GM12875 (cell line): ENCODE measurements at regions not wholly inside any gene's neighbourhood (a gene's known extent, or its start where the extent isn't known, plus 50 kb on each side); places are given as distances from the start of the nearest gene placed in this dataset.

ENCODE experiments used
- H3K4me3 ChIP-seq: one replicate; pipeline ENCODE4 v1.5.1; 2011; ENCODE audit warnings: low read depth, low read length, control low read depth
- TF ChIP-seq, protein P1 (sequence below): IDR thresholded peaks from 2 replicates; pipeline ENCODE4 v1.5.1; 2011; ENCODE audit warnings: low read depth, mild to moderate bottlenecking, control low read depth, inconsistent platforms, low read length, moderate library complexity, borderline replicate concordance; ENCODE audit not compliant: insufficient read depth

DNA sequence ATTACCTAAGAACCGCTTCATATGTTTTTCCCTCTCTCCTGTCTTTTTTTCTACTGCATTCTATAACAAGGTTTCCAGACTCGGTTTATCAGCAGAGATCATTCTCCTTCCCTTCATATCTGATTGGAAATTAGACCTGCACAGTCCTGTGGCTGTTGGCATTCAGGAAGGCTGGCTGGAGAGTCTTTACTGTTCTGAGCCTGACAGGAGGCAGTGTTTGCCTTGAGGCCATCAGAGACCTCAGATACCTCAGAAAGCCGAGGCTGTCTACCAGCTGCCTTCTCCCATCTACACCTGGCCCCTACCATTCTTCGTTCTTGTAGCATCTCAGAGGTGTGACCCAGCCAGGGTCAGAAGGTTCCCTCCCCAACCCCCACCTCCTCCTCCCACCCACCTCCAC is 182.0 kb downstream of the CAND1 start:
- H3K4me3 ChIP-seq, result no peak overlapping the region
- TF ChIP-seq, protein P1, sequence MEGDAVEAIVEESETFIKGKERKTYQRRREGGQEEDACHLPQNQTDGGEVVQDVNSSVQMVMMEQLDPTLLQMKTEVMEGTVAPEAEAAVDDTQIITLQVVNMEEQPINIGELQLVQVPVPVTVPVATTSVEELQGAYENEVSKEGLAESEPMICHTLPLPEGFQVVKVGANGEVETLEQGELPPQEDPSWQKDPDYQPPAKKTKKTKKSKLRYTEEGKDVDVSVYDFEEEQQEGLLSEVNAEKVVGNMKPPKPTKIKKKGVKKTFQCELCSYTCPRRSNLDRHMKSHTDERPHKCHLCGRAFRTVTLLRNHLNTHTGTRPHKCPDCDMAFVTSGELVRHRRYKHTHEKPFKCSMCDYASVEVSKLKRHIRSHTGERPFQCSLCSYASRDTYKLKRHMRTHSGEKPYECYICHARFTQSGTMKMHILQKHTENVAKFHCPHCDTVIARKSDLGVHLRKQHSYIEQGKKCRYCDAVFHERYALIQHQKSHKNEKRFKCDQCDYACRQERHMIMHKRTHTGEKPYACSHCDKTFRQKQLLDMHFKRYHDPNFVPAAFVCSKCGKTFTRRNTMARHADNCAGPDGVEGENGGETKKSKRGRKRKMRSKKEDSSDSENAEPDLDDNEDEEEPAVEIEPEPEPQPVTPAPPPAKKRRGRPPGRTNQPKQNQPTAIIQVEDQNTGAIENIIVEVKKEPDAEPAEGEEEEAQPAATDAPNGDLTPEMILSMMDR, result no peak

DNA sequence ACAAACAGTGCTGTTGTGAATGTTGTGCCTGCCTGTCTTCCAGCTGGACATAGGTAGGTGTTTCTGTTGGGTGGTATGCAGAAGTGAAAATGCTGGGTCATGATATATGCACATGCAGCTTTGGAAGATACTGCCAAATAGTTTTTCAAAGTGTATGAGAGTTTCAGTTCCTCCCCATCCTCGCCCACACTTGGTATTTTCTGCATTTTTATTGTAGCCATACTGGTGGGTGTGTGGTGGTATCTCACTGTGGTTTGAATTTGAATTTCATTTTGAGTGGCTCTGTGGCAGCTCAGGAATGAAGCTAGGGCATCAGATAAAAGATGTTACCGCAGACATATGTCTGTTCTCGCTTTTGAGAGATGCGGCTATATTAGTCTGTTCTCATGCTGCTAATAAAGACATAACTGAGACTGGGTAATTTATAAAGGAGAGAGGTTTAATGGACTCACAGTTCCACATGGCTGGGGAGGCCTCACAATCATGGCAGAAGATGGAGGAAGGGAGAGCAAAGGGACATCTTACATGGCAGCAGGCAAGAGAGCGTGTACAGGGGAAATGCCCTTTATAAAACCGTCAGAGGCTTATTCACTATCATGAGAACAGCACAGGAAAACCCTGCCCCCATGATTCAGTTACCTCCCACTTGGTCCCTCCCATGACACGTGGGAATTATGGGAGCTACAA is 183.1 kb downstream of the CAND1 start:
- no peak overlapping the region for H3K4me3 ChIP-seq
- TF ChIP-seq, protein P1, result no peak

DNA sequence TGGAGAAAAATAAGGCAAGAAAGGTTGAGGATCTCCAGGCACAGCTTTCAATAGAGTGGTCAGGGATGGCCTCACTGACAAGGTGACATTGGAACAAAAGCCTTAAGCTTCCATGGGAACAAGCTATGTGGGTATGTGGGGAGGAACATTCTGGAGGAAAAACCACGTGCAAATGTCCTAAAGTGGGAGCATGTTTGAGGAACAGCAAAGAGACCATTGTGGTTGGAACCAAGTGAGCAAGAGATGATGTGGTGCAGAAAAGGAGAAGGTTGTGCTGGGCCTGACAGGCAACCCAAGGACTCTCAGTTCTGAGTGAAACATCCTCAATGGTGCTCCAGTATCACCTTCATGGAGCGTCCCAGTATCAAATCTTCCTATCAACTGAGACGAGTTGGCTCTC is 184.0 kb downstream of the CAND1 start:
- no peak overlapping the region for H3K4me3 ChIP-seq

DNA sequence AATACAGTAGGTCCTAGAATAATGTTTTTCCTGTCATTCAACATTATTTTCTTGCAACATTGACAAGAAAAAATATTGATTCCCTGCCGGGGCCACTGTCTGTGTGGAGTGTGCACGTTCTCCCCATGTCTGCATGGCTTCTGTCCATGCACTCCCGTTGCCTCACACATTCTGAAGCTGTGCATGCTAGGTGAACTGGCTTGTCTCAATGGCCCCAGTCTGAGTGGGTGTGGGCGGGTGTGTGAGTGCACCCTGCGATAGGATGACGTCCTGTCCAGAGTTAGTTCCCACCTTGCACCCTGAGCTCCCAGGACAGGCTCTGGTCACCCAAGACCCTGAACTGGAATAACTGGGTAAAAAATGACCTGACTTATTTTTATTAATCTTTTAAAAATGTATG is 186.1 kb downstream of the CAND1 start:
- TF ChIP-seq, protein P1, result no peak

More for the DNA sequence above, 184.0 kb downstream of the CAND1 start:
- TF ChIP-seq, protein P1, result no peak

DNA sequence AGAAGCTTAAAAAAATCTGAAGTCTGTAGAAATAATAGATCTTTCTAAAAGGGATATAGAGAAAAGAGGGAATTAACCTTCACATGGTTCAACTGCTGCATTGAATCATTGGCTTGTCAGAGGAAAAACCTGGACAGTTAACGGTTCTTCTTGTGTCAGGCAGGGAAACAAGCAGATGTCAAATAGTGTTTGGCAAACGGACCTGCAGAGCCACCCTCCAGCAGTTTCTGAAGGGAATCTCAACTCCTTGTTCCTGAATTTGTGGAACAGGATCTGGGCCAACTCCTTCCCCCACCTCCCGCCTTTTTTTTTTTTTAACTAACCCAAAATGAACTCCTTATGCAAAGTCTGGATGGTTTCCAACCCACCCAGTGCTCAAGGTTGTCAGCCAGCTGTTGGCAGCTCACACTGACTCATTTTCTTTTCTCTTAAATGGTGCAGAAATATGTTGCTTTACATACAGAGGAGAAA is 187.3 kb downstream of the CAND1 start:
- TF ChIP-seq, protein P1, result no peak
- no peak overlapping the region for H3K4me3 ChIP-seq

More for the DNA sequence above, 186.1 kb downstream of the CAND1 start:
- no peak overlapping the region for H3K4me3 ChIP-seq

GRCh38 chr12:67457136-67457535 is 188.0 kb downstream of the CAND1 start:
- no peak overlapping the region for H3K4me3 ChIP-seq
- TF ChIP-seq, protein P1, result no peak

GRCh38 chr12:67457778-67458665 is 188.9 kb downstream of the CAND1 start:
- H3K4me3 ChIP-seq, result no peak overlapping the region
- TF ChIP-seq, protein P1, result peak; percentile 41
